GM19372 (cell line): ENCODE measurements at regions not wholly inside any gene's neighbourhood (a gene's known extent, or its start where the extent isn't known, plus 50 kb on each side); places are given as distances from the start of the nearest gene placed in this dataset.

Experiments
- ATAC-seq: cut with Tn5 transposase; IDR thresholded peaks from one replicate; pipeline ENCODE4 v1.9.1; 2021; ENCODE audit warnings: mild to moderate bottlenecking, low read depth, moderate library complexity; ENCODE audit not compliant: unreplicated experiment

GRCh38 chr21:41671859-41672542 lies 94.9 kb downstream of the RIPK4 start:
- no peak for ATAC-seq

- ATAC-seq, result no peak
These were observed 95.6 kb downstream of the RIPK4 start for GRCh38 chr21:41671212-41671762.

- no peak for ATAC-seq
These were observed 96.6 kb downstream of the RIPK4 start for GRCh38 chr21:41670056-41670805.

- no peak for ATAC-seq
These were observed 97.4 kb downstream of the RIPK4 start for GRCh38 chr21:41669533-41669830.

GRCh38 chr21:41668686-41669532 lies 97.9 kb downstream of the RIPK4 start:
- ATAC-seq, result no peak

- no peak for ATAC-seq
These were observed 98.8 kb downstream of the RIPK4 start for GRCh38 chr21:41668051-41668541.

GRCh38 chr21:41667136-41667535 lies 99.7 kb downstream of the RIPK4 start:
- ATAC-seq, result no peak

- ATAC-seq, result no peak
These were observed 100.2 kb downstream of the RIPK4 start for GRCh38 chr21:41666641-41667081.

- no peak for ATAC-seq
These were observed 100.9 kb downstream of the RIPK4 start for GRCh38 chr21:41665766-41666595.

GRCh38 chr21:41664881-41665765 lies 101.7 kb downstream of the RIPK4 start:
- ATAC-seq, result no peak

- ATAC-seq, result no peak
These were observed 102.8 kb downstream of the RIPK4 start for GRCh38 chr21:41663805-41664788.

- no peak for ATAC-seq
These were observed 104.1 kb downstream of the RIPK4 start for GRCh38 chr21:41662761-41663160.

- ATAC-seq, result no peak
These were observed 104.7 kb downstream of the RIPK4 start for GRCh38 chr21:41662161-41662560.

- no peak for ATAC-seq
These were observed 106.1 kb downstream of the RIPK4 start for GRCh38 chr21:41660748-41661147.

GRCh38 chr21:41659791-41660560 lies 106.9 kb downstream of the RIPK4 start:
- ATAC-seq, result no peak

- ATAC-seq, result no peak
These were observed 109.8 kb downstream of the RIPK4 start for GRCh38 chr21:41656946-41657525.

- ATAC-seq, result no peak
These were observed 111.6 kb downstream of the RIPK4 start for GRCh38 chr21:41655259-41655658.
